Liver (tissue), 3 donors: ENCODE measurements at regions not wholly inside any gene's neighbourhood (a gene's known extent, or its start where the extent isn't known, plus 50 kb on each side); places are given as distances from the start of the nearest gene placed in this dataset.

ENCODE experiments used
- RAD21 ChIP-seq, 2 donors: IDR thresholded peaks; 2 replicates each; pipeline ENCODE4 v1.6.1; 2016; ENCODE audit warnings: antibody characterized with exemption in 2 of 2, mild to moderate bottlenecking in 2 of 2
- SP1 ChIP-seq: IDR thresholded peaks from 2 replicates; pipeline ENCODE4 v1.6.1; 2018; ENCODE audit warnings: antibody characterized with exemption, mild to moderate bottlenecking
- TAF1 ChIP-seq: conservative IDR thresholded peaks from 2 replicates; pipeline ENCODE4 v1.6.1; 2016; ENCODE audit warnings: antibody characterized with exemption, mild to moderate bottlenecking
- TF ChIP-seq, protein P1 (sequence below): fragments of 150-350 bp; IDR thresholded peaks from 2 replicates; pipeline ENCODE4 v1.5.1; 2017; ENCODE audit warnings: improper control_type of control experiment, low read depth, low read length; ENCODE audit not compliant: missing input control
- TF ChIP-seq, protein P2 (sequence below): IDR thresholded peaks from 2 replicates; pipeline ENCODE4 v1.6.1; 2016; ENCODE audit warnings: antibody characterized with exemption, mild to moderate bottlenecking
- TF ChIP-seq, protein P3 (sequence below): IDR thresholded peaks from 2 replicates; pipeline ENCODE4 v1.6.1; 2016; ENCODE audit warnings: antibody characterized with exemption
- donor health status: healthy.
- donor health status: healthy.

DNA sequence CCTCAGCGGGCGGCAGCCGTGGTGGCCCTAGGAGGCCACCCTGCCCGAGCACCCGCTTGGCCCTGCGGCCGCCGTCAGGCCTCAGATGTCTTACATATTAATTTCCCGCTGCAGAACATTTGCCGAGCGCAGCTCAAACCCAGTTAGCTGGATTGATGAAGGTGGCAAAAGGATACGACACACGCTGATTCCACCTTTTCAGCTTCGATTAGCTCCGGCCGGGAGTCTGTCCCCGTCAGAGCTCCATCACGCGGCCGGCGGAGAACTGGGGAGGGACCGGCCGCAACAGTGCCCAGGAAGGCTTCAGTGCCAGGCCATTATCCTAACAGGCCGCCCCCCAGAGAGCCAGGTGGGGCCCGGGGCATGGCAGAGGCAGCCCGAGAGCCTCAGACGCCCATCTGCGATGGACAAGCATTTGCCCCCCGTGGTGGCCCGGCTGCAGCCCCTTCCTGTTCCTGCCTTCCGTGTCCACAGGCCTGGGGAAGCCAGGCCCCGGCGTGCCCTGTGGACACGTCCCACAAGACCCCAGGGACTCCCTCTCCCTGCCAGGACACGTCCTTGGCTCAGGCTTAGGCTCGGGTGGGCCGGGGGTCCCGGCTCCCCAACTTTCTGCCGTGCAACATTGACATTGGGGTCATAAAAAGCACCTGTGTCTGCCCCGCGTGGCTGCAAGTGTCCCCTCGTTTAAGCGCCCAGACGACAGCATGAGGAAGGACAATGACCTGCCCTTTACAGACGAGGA, 133.8 kb upstream of the NKX1-1 start:
- TF ChIP-seq, protein P1, sequence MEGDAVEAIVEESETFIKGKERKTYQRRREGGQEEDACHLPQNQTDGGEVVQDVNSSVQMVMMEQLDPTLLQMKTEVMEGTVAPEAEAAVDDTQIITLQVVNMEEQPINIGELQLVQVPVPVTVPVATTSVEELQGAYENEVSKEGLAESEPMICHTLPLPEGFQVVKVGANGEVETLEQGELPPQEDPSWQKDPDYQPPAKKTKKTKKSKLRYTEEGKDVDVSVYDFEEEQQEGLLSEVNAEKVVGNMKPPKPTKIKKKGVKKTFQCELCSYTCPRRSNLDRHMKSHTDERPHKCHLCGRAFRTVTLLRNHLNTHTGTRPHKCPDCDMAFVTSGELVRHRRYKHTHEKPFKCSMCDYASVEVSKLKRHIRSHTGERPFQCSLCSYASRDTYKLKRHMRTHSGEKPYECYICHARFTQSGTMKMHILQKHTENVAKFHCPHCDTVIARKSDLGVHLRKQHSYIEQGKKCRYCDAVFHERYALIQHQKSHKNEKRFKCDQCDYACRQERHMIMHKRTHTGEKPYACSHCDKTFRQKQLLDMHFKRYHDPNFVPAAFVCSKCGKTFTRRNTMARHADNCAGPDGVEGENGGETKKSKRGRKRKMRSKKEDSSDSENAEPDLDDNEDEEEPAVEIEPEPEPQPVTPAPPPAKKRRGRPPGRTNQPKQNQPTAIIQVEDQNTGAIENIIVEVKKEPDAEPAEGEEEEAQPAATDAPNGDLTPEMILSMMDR = no peak
- TF ChIP-seq TAF1 (no peak), RAD21 (IDR thresholded peaks at IDR 0.05) (no peak), SP1 (no peak)
- TF ChIP-seq, protein P2, sequence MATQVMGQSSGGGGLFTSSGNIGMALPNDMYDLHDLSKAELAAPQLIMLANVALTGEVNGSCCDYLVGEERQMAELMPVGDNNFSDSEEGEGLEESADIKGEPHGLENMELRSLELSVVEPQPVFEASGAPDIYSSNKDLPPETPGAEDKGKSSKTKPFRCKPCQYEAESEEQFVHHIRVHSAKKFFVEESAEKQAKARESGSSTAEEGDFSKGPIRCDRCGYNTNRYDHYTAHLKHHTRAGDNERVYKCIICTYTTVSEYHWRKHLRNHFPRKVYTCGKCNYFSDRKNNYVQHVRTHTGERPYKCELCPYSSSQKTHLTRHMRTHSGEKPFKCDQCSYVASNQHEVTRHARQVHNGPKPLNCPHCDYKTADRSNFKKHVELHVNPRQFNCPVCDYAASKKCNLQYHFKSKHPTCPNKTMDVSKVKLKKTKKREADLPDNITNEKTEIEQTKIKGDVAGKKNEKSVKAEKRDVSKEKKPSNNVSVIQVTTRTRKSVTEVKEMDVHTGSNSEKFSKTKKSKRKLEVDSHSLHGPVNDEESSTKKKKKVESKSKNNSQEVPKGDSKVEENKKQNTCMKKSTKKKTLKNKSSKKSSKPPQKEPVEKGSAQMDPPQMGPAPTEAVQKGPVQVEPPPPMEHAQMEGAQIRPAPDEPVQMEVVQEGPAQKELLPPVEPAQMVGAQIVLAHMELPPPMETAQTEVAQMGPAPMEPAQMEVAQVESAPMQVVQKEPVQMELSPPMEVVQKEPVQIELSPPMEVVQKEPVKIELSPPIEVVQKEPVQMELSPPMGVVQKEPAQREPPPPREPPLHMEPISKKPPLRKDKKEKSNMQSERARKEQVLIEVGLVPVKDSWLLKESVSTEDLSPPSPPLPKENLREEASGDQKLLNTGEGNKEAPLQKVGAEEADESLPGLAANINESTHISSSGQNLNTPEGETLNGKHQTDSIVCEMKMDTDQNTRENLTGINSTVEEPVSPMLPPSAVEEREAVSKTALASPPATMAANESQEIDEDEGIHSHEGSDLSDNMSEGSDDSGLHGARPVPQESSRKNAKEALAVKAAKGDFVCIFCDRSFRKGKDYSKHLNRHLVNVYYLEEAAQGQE = no peak
- TF ChIP-seq, protein P3, sequence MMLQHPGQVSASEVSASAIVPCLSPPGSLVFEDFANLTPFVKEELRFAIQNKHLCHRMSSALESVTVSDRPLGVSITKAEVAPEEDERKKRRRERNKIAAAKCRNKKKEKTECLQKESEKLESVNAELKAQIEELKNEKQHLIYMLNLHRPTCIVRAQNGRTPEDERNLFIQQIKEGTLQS = no peak
